ENCODE measurements at regions not wholly inside any gene's neighbourhood (a gene's known extent, or its start where the extent isn't known, plus 50 kb on each side); places are given as distances from the start of the nearest gene placed in this dataset.

GRCh38 chr3:103167850-103168249 lies 733.0 kb downstream of the ZPLD1 start:
- DNase-seq (ENCODE audit: unreplicated experiment), result no peak
- CTCF ChIA-PET, result no interaction called here
- no peaks in the 10 kb centered on the region for H3K4me1 Mint-ChIP-seq (ENCODE audit: insufficient read depth, unreplicated experiment)
- TF ChIP-seq, protein P1, sequence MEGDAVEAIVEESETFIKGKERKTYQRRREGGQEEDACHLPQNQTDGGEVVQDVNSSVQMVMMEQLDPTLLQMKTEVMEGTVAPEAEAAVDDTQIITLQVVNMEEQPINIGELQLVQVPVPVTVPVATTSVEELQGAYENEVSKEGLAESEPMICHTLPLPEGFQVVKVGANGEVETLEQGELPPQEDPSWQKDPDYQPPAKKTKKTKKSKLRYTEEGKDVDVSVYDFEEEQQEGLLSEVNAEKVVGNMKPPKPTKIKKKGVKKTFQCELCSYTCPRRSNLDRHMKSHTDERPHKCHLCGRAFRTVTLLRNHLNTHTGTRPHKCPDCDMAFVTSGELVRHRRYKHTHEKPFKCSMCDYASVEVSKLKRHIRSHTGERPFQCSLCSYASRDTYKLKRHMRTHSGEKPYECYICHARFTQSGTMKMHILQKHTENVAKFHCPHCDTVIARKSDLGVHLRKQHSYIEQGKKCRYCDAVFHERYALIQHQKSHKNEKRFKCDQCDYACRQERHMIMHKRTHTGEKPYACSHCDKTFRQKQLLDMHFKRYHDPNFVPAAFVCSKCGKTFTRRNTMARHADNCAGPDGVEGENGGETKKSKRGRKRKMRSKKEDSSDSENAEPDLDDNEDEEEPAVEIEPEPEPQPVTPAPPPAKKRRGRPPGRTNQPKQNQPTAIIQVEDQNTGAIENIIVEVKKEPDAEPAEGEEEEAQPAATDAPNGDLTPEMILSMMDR (IDR thresholded peaks at IDR 0.05; ENCODE audit: unreplicated experiment), result no peak
- H3K9me3 Mint-ChIP-seq (ENCODE audit: unreplicated experiment), result no peaks in the 10 kb centered on the region
- intact Hi-C loops (cut with micrococcal nuclease), result no loop called here
- peaks cover 19% of the 10 kb centered on the region for H3K27me3 Mint-ChIP-seq (ENCODE audit: insufficient read depth, unreplicated experiment)
- POLR2A ChIA-PET, result no interaction called here
- no peak overlapping the region for H3K4me3 Mint-ChIP-seq (ENCODE audit: unreplicated experiment)
- BruUV-seq (replicated peaks), result no TSS peak
- no peak overlapping the region for H3K27ac Mint-ChIP-seq (ENCODE audit: low read depth, unreplicated experiment)
- no peaks in the 10 kb centered on the region for H3K36me3 Mint-ChIP-seq (ENCODE audit: insufficient read depth, unreplicated experiment)

DNA sequence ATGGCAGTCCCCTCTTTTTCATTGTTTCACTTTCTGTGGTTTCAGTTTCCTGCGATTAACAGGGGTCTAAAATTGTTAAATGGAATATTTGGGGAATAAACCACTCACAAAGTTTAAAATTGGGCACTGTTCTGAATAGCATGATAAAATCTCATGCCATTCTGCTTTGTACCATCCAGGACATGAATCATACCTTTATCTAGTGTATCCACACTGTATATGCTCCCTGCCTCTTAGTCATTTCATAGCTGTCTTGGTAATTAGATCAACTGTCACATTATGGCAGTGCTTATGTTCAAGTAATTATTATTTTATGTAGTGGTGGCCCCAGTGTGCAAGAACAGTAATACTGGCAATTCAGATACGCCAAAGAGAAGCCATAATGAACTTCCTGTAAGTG lies 734.5 kb downstream of the ZPLD1 start:
- POLR2A ChIA-PET, result no interaction called here
- Mint-ChIP-seq H3K4me1 (ENCODE audit: insufficient read depth, unreplicated experiment) (no peaks in the 10 kb centered on the region), H3K27ac (ENCODE audit: low read depth, unreplicated experiment) (no peak overlapping the region), H3K4me3 (ENCODE audit: unreplicated experiment) (no peak overlapping the region), H3K27me3 (ENCODE audit: insufficient read depth, unreplicated experiment) (peaks cover 19% of the 10 kb centered on the region), H3K9me3 (ENCODE audit: unreplicated experiment) (no peaks in the 10 kb centered on the region), H3K36me3 (ENCODE audit: insufficient read depth, unreplicated experiment) (no peaks in the 10 kb centered on the region)
- no TSS peak for BruUV-seq (replicated peaks)
- intact Hi-C loops (cut with micrococcal nuclease), result no loop called here
- TF ChIP-seq, protein P1 (IDR thresholded peaks at IDR 0.05; ENCODE audit: unreplicated experiment), result no peak
- CTCF ChIA-PET, result no interaction called here
- DNase-seq (ENCODE audit: unreplicated experiment), result no peak

DNA sequence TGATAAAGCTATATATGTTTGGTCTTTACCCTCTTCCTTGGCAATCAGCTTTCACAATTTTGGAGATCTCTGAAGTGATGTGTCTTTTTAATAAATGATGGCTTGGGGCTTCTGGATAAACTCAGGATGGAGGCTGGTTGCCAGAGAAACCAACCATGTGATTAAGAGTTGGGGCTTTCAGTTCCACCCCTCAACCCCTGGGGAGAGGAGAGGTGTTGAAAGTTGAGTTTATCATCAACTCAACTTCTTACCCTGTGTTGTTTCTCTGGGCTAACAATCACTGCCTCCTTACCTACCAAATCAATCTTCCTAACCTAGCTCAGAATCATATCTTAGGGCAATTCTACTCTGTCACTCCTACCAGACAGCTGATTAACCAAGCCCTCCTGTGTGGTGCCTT lies 735.8 kb downstream of the ZPLD1 start:
- DNase-seq (ENCODE audit: unreplicated experiment), result no peak
- Mint-ChIP-seq H3K36me3 (ENCODE audit: insufficient read depth, unreplicated experiment) (no peaks in the 10 kb centered on the region), H3K27ac (ENCODE audit: low read depth, unreplicated experiment) (no peak overlapping the region), H3K4me3 (ENCODE audit: unreplicated experiment) (no peak overlapping the region), H3K9me3 (ENCODE audit: unreplicated experiment) (no peaks in the 10 kb centered on the region), H3K4me1 (ENCODE audit: insufficient read depth, unreplicated experiment) (no peaks in the 10 kb centered on the region), H3K27me3 (ENCODE audit: insufficient read depth, unreplicated experiment) (peaks cover 19% of the 10 kb centered on the region)
- intact Hi-C loops (cut with micrococcal nuclease), result no loop called here
- TF ChIP-seq, protein P1 (IDR thresholded peaks at IDR 0.05; ENCODE audit: unreplicated experiment), result no peak
- BruUV-seq (replicated peaks), result no TSS peak
- CTCF ChIA-PET, result no interaction called here
- POLR2A ChIA-PET, result interaction anchor here (0.6 kb wide), 1 partner anchor 283 kb away, joined by 3 read pairs; no protein-coding TSS in a partner anchor

DNA sequence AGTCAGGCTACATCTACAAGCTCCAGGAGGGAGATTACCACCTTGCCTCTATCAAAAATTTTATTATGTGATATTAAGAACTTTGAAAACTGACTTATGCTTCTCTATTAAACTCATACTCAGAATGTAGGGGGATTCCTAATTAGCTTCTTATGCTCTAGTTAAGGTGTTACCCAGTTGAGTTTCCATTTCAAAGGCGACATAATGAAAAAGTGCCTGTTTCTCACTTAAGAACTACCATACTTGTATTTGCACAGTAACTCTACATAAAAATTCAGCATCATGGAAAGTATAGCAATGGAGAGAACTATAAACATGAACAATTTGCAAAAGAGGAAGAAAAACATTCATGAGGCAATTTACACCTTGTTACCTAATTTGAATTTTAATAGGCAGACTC lies 739.1 kb downstream of the ZPLD1 start:
- no peak for DNase-seq (ENCODE audit: unreplicated experiment)
- intact Hi-C loops (cut with micrococcal nuclease), result no loop called here
- ChIA-PET POLR2A (no interaction called here), CTCF (interaction anchor here (0.6 kb wide), 1 partner anchor 69 kb away, joined by 3 read pairs; no protein-coding TSS in a partner anchor)
- Mint-ChIP-seq H3K36me3 (ENCODE audit: insufficient read depth, unreplicated experiment) (no peaks in the 10 kb centered on the region), H3K4me3 (ENCODE audit: unreplicated experiment) (no peak overlapping the region), H3K9me3 (ENCODE audit: unreplicated experiment) (no peaks in the 10 kb centered on the region), H3K27me3 (ENCODE audit: insufficient read depth, unreplicated experiment) (peaks cover 18% of the 10 kb centered on the region), H3K27ac (ENCODE audit: low read depth, unreplicated experiment) (no peak overlapping the region), H3K4me1 (ENCODE audit: insufficient read depth, unreplicated experiment) (no peaks in the 10 kb centered on the region)
- TF ChIP-seq, protein P1 (IDR thresholded peaks at IDR 0.05; ENCODE audit: unreplicated experiment), result no peak
- no TSS peak for BruUV-seq (replicated peaks)
